ENCODE measurements at regions not wholly inside any gene's neighbourhood (a gene's known extent, or its start where the extent isn't known, plus 50 kb on each side); places are given as distances from the start of the nearest gene placed in this dataset.
"Not testable (repeated sequence)": the region's sequence is repeated elsewhere in the genome, so short reads cannot be mapped to it uniquely, and the experiment has no call there.

GRCh38 chr18:38786906-38787305 is 1221.3 kb upstream of the CELF4 start:
- no peak for DNase-seq

GRCh38 chr18:38771620-38772019 is 1206.0 kb upstream of the CELF4 start:
- not testable (repeated sequence) for DNase-seq

GRCh38 chr18:38768504-38768903 is 1202.9 kb upstream of the CELF4 start:
- no peak for DNase-seq

- no peak for DNase-seq
These were observed 1193.9 kb upstream of the CELF4 start for GRCh38 chr18:38759457-38759856.

GRCh38 chr18:38756436-38756835 is 1190.8 kb upstream of the CELF4 start:
- DNase-seq = no peak

- DNase-seq = no peak
These were observed 1186.8 kb upstream of the CELF4 start for GRCh38 chr18:38752430-38752829.

- no peak for DNase-seq
These were observed 1186.3 kb upstream of the CELF4 start for GRCh38 chr18:38751898-38752297.

- DNase-seq = no peak
These were observed 1185.6 kb upstream of the CELF4 start for GRCh38 chr18:38751211-38751610.

- no peak for DNase-seq
These were observed 1185.2 kb upstream of the CELF4 start for GRCh38 chr18:38750751-38751150.

GRCh38 chr18:38747153-38747552 is 1181.6 kb upstream of the CELF4 start:
- no peak for DNase-seq

- DNase-seq = not testable (repeated sequence)
These were observed 1154.6 kb upstream of the CELF4 start for GRCh38 chr18:38720181-38720580.

- no peak for DNase-seq
These were observed 1152.8 kb upstream of the CELF4 start for GRCh38 chr18:38718365-38718901.

GRCh38 chr18:38709122-38709521 is 1143.5 kb upstream of the CELF4 start:
- no peak for DNase-seq

- DNase-seq = no peak
These were observed 1140.8 kb upstream of the CELF4 start for GRCh38 chr18:38706373-38706772.

GRCh38 chr18:38698088-38698487 is 1132.5 kb upstream of the CELF4 start:
- DNase-seq = no peak

GRCh38 chr18:38695559-38696280 is 1130.1 kb upstream of the CELF4 start:
- DNase-seq = no peak

GRCh38 chr18:38693104-38693503 is 1127.5 kb upstream of the CELF4 start:
- DNase-seq = no peak

- no peak for DNase-seq
These were observed 1125.0 kb upstream of the CELF4 start for GRCh38 chr18:38690626-38691025.

GRCh38 chr18:38688416-38688815 is 1122.8 kb upstream of the CELF4 start:
- DNase-seq = no peak

GRCh38 chr18:38670486-38670885 is 1104.9 kb upstream of the CELF4 start:
- DNase-seq = no peak

GRCh38 chr18:38664929-38665328 is 1099.3 kb upstream of the CELF4 start:
- no peak for DNase-seq

GRCh38 chr18:38663682-38664081 is 1098.1 kb upstream of the CELF4 start:
- no peak for DNase-seq

- DNase-seq = no peak
These were observed 1097.7 kb upstream of the CELF4 start for GRCh38 chr18:38663270-38663669.

GRCh38 chr18:38654946-38655345 is 1089.3 kb upstream of the CELF4 start:
- no peak for DNase-seq

GRCh38 chr18:38651736-38652135 is 1086.1 kb upstream of the CELF4 start:
- no peak for DNase-seq

Measured in T-helper 9 cell (primary cell).